SU-DHL-6 (cell line): ENCODE measurements at regions not wholly inside any gene's neighbourhood (a gene's known extent, or its start where the extent isn't known, plus 50 kb on each side); places are given as distances from the start of the nearest gene placed in this dataset.
A peak's percentile ranks its signal among the peaks of the same experiment; 100 is the strongest.

Source experiments
- H2AFZ ChIP-seq: fragments of 200-600 bp; sonication (generic); 2 replicates; pipeline ENCODE4 v1.6.1; 2014; ENCODE audit warnings: low read depth, mild to moderate bottlenecking, moderate library complexity, mixed read lengths, antibody characterized with exemption, low read length; ENCODE audit not compliant: severe bottlenecking
- H3F3A ChIP-seq: fragments of 200-600 bp; shearing (Covaris generic); 2 replicates; pipeline ENCODE4 v1.6.0; 2016; ENCODE audit warnings: antibody characterized with exemption, mild to moderate bottlenecking; ENCODE audit not compliant: insufficient read depth
- H3K27ac ChIP-seq: fragments of 200-600 bp; sonication (generic); 2 replicates; pipeline ENCODE4 v1.5.1; 2016; ENCODE audit warnings: low read depth, mild to moderate bottlenecking, low read length, moderate library complexity, mixed read lengths
- H3K27me3 ChIP-seq: fragments of 200-600 bp; sonication (generic), shearing (Covaris generic); 2 replicates; pipeline ENCODE4 v1.6.0; 2014; ENCODE audit warnings: mild to moderate bottlenecking, low read length
- H3K36me3 ChIP-seq: fragments of 200-600 bp; sonication (generic); 2 replicates; pipeline ENCODE4 v1.6.1; 2014; ENCODE audit warnings: mild to moderate bottlenecking, low read length, mixed read lengths
- H3K4me2 ChIP-seq: fragments of 300-600, 200-600 bp; shearing (Covaris generic), sonication (generic); 2 replicates; pipeline ENCODE4 v1.6.0; 2014; ENCODE audit warnings: low read length, low read depth, mild to moderate bottlenecking; ENCODE audit not compliant: poor library complexity, severe bottlenecking
- H3K4me3 ChIP-seq: fragments of 200-600 bp; sonication (generic); 2 replicates; pipeline ENCODE4 v1.5.1; 2014; ENCODE audit warnings: antibody characterized with exemption, low read length, mild to moderate bottlenecking, mixed read lengths; ENCODE audit not compliant: insufficient read depth, poor library complexity, severe bottlenecking
- H3K79me2 ChIP-seq: fragments of 200-600 bp; sonication (generic); 2 replicates; pipeline ENCODE4 v1.6.1; 2014; ENCODE audit warnings: mild to moderate bottlenecking, low read length, moderate library complexity; ENCODE audit not compliant: insufficient read depth
- H3K9ac ChIP-seq: fragments of 200-600 bp; sonication (generic); 2 replicates; pipeline ENCODE4 v1.7.0; 2014; ENCODE audit warnings: mild to moderate bottlenecking, low read length
- H3K9me2 ChIP-seq: fragments of 200-600 bp; sonication (generic); replicated peaks from 2 replicates; pipeline ENCODE4 v1.6.1; 2014; ENCODE audit warnings: low read length; ENCODE audit not compliant: insufficient read depth
- H3K9me3 ChIP-seq: fragments of 200-600 bp; sonication (generic); 2 replicates; pipeline ENCODE4 v1.6.1; 2014; ENCODE audit warnings: low read length, mixed read lengths; ENCODE audit not compliant: insufficient read depth
- H4K20me1 ChIP-seq: fragments of 200-600 bp; sonication (generic); 2 replicates; pipeline ENCODE4 v1.6.1; 2014; ENCODE audit warnings: low read depth, mild to moderate bottlenecking, antibody characterized with exemption, low read length, moderate library complexity, mixed read lengths
- CTCF ChIP-seq: fragments of 200-600 bp; sonication (generic); IDR thresholded peaks from one replicate; pipeline ENCODE4 v1.5.1; 2017; ENCODE audit warnings: antibody characterized with exemption, mild to moderate bottlenecking, low read length, moderate library complexity; ENCODE audit not compliant: insufficient read depth, poor library complexity, severe bottlenecking
- EZH2phosphoT487 ChIP-seq: fragments of 200-600 bp; sonication (generic), shearing (Covaris generic); conservative IDR thresholded peaks from 2 replicates; pipeline ENCODE4 v1.6.1; 2018; ENCODE audit warnings: mild to moderate bottlenecking, antibody characterized with exemption, low read length, moderate library complexity, mixed read lengths

GRCh38 chr2:196263181-196263747 is 91.9 kb upstream of the STK17B start:
- Histone ChIP-seq H3K36me3 (no peaks in the 10 kb centered on the region), H3K9me2 (no peaks in the 10 kb centered on the region), H2AFZ (peak overlapping the region; percentile 66), H3F3A (peaks cover 38% of the 10 kb centered on the region), H3K4me3 (peak overlapping the region; percentile 15), H3K27ac (peak overlapping the region; percentile 72), H3K79me2 (no peaks in the 10 kb centered on the region), H3K9me3 (no peaks in the 10 kb centered on the region), H3K27me3 (no peaks in the 10 kb centered on the region), H3K4me2 (peak overlapping the region; percentile 65), H3K9ac (peak overlapping the region; percentile 39), H4K20me1 (no peaks in the 10 kb centered on the region)
- TF ChIP-seq EZH2phosphoT487 (no peak), CTCF (no peak)

- Histone ChIP-seq H3K4me3 (no peak overlapping the region), H3K27me3 (no peaks in the 10 kb centered on the region), H2AFZ (no peak overlapping the region), H3K9me3 (no peaks in the 10 kb centered on the region), H3K9me2 (no peaks in the 10 kb centered on the region), H3K36me3 (no peaks in the 10 kb centered on the region), H3K79me2 (no peaks in the 10 kb centered on the region), H3K4me2 (no peak overlapping the region), H3F3A (peaks cover 55% of the 10 kb centered on the region), H4K20me1 (no peaks in the 10 kb centered on the region), H3K27ac (peak overlapping the region; percentile 99; the same call in 1 of the 2 replicates), H3K9ac (no peak overlapping the region)
- TF ChIP-seq CTCF: no peak
Measured at GRCh38 chr2:196266351-196266750, 95.0 kb upstream of the STK17B start.

GRCh38 chr2:196266855-196267254 is 95.5 kb upstream of the STK17B start:
- Histone ChIP-seq H3K27ac (peak overlapping the region; percentile 99; the same call in 1 of the 2 replicates), H3K4me3 (no peak overlapping the region), H3K4me2 (no peak overlapping the region), H3K27me3 (no peaks in the 10 kb centered on the region), H3K79me2 (no peaks in the 10 kb centered on the region), H3F3A (peaks cover 59% of the 10 kb centered on the region), H3K9me3 (no peaks in the 10 kb centered on the region), H3K9me2 (no peaks in the 10 kb centered on the region), H3K36me3 (no peaks in the 10 kb centered on the region), H2AFZ (no peak overlapping the region), H3K9ac (no peak overlapping the region), H4K20me1 (no peaks in the 10 kb centered on the region)
- TF ChIP-seq CTCF (no peak), EZH2phosphoT487 (no peak)
